HG02610 (cell line): ENCODE measurements at regions not wholly inside any gene's neighbourhood (a gene's known extent, or its start where the extent isn't known, plus 50 kb on each side); places are given as distances from the start of the nearest gene placed in this dataset.
"Not testable (repeated sequence)": the region's sequence is repeated elsewhere in the genome, so short reads cannot be mapped to it uniquely, and the experiment has no call there.

Experiments used
- ATAC-seq: cut with Tn5 transposase; IDR thresholded peaks from one replicate; pipeline ENCODE4 v1.9.1; 2021; ENCODE audit warnings: mild to moderate bottlenecking, moderate library complexity; ENCODE audit not compliant: unreplicated experiment

DNA sequence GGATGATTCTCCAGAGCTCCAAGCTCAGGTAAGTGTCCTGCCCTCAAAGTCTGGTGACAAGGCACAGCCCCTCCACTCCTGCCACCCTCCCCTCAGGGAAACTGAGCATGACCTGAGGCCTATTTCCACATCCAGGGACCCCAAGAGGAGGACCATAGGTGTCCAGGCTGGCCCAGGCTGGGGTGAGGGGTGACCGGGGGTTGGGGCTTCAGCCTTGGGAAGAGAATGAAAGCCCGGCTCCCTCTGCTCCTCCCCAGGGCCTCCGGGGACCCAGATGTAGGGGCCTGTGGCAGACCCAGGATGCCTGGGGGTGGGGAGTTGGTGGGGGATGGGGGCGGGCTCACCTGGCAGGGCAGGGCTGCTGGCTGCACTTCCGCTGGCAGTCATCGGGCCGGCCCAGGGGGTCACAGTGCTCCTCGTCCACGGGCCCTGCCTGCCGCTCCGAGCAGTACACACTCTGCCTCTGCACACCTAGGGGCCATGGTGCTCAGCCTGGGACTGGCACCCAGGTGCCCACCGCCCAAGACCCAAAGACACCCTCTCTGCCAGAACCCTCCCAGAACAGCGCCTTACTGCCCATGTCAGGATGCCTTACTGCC lies 116.5 kb upstream of the AKAP13 start:
- not testable (repeated sequence) for ATAC-seq

DNA sequence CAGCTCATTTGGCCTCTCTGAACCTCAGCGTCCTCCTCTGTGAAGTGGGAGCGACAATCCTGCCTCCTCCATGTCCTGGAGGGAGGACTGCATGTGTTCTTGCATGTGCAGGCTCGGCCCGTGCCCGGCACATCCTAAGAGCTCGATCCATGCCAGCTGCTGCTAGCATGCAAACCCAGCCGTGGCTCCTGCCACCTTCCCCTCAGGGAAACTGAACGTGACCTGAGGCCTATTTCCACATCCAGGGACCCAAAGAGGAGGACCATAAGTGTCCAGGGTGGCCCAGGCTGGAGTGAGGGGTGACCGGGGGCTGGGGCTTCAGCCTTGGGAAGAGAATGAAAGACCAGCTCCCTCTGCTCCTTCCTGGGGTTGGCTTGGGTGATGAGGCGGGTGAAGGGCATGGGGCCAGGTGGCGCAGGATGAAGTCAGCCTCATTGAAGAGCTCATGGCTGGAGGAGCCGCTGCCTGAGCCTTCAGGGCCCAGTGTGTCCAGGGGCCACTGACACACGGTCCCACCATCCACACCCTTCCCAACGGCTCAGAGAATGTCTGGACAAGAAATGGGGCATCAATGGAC lies 115.7 kb upstream of the AKAP13 start:
- ATAC-seq: not testable (repeated sequence)

DNA sequence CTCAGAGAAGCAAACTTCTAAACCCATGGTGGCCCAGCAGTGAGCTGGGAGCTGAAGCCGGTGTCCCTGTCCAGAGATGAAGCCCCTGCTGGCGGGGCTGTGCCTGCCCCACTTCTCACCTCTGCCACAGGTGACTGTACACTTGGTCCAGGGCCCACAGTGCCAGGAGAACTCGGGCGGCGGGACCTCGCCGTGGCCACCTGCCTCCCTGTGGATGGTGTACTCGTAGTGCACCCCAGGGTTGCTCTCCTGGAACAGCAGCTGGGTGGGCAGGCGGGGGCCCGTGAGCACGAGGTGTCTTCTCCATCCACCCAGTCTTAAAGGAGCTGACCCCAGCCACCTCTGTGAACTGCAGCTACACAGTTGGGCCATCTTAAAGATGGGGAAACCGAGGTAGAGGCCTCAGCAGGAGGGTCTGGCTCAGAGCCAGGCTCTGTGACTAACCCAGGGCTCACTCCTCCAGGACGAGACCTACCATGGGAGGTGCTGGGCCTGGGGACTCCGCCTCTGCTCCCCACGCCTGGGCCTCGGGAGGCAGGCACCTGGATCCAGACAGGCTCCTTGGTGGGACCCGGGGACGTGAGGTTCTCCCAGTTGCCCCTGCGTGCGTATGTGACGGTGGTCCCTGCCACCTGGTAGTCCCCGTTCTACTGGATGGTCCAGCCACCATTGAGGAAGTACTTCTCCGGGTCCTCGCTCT lies 113.1 kb upstream of the AKAP13 start:
- ATAC-seq: not testable (repeated sequence)

DNA sequence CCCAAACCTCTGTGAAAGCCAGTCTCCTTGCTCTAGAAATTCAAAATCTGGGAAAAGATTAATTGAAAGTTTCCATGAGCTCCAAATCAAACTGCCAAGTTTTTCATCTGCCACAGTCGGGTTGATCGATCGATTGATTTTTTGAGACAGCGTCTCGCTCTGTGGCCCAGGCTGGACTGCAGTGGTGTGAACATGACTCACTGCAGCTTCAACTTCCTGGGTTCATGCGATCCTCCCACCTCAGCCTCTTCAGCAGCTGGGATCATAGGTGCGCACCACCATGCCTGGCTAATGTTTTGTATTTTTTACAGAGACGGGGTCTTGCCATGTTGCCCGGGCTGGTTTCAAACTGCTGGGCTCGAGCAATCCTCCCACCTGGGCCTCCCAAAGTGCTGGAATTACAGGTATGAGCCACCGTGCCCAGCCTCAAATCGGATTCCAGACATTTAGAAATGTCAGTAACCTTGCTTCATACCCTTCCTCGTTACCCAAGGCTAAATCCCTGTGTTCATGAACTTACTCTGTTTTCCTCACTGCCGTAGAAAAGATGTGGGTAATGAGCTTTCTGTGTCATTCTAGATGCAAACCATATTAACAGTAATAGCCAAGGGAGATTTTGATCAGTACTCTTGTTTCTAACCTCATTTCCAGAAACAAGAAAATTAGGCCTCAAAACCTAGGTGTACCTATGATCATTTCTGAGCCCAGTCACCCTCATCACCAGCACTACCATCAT lies 105.9 kb upstream of the AKAP13 start:
- no peak for ATAC-seq

DNA sequence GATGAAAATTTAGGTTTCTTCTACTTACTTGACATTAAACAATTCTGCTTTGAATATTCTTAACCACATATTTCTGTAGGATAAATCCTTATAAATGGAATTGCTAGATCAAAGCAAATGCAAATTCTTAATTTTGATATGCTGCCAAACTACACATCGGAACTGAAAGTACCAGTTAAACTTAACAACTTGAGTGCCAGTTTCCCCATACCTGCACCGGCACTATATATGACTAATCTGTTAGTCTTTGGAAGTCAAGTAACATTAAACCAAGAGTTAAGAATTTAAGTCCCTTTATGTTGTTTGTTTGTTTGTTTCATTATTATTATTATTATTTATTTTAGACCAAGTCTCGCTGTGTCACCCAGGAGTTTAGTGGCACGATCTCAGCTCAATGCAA lies 103.9 kb upstream of the AKAP13 start:
- ATAC-seq: no peak

DNA sequence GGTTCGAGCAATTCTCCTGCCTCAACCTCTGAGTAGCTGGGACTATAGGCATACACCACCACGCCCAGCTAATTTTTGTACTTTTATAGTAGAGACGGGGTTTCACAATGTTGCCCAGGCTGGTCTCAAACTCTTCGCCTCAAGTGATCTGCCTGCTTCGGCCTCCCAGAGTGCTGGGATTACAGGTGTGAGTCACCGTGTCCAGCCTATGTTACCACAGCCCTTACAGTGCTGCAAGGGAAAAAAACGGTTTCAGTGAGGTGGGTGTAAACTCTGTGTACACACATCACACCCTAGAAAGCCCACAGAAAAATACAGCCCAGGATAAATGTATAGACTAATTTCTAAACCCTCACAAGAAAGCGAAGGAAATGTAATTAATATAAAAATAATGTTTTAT lies 103.5 kb upstream of the AKAP13 start:
- no peak for ATAC-seq

DNA sequence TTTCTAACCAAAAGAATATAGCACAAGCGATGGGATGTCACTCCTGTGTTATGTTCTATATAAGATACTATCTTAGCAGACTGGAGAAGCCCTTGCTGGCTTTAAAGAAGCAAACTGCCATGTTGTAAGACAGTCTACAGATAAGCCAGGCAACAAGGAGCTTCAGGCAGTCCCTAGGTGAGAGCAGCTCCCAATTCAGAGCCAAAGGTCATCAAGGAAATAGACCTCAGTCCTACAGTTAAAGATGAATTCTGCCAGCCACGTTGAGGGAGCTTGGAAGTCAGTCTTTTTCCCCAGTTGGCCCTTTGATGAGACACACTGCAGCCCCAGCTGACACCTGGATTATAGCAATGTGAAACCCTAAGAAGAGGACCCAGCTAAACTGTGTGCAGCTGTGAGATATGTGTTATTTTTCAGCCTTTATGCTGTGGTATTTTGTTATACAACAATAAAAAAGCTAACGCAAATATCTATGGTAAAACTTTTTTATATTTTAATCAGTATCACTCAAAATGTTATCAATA lies 102.5 kb upstream of the AKAP13 start:
- ATAC-seq: no peak

DNA sequence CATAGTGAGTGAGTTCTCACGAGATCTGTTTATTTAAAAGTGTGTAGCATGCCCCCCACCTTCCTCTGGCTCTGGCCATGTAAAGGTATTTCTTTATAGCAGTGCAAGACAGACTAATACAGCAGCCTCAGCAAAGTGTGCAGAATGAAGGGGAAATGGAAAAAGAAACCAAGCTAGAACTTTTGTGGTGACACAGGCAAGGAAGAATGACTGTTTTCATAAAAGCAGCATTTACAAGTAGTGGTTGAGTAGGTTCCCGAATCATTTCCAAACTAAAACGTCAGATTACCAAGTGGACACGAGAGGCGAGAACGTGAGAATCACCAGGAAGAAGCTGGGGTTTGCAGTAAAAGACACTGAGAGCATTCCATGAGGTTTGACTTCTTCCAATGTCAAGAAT lies 100.2 kb upstream of the AKAP13 start:
- ATAC-seq: peak; percentile 66

DNA sequence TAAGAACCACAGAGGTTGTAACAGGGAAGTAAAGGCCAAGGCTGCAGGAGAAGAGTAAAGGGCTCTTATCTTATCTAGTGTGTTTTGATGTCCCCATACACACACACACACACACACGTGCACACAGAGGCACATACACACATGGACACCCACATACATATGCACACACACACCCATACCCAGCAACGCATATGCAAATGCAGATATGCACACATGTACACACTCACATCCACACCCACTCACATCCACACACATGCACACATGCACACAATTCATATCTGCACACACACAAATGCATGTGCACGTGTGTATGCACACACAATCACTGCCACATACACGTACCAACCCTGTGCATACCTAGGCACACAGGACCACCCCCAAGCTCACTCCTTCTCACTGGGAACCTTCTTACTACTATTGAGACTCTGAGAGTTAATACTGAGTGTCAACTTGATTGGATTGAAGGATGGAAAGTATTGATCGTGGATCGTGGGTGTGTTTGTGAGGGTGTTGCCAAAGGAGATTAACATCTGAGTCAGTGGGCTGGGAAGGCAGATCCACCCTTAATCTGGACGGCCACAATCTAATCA lies 99.0 kb upstream of the AKAP13 start:
- ATAC-seq: no peak

DNA sequence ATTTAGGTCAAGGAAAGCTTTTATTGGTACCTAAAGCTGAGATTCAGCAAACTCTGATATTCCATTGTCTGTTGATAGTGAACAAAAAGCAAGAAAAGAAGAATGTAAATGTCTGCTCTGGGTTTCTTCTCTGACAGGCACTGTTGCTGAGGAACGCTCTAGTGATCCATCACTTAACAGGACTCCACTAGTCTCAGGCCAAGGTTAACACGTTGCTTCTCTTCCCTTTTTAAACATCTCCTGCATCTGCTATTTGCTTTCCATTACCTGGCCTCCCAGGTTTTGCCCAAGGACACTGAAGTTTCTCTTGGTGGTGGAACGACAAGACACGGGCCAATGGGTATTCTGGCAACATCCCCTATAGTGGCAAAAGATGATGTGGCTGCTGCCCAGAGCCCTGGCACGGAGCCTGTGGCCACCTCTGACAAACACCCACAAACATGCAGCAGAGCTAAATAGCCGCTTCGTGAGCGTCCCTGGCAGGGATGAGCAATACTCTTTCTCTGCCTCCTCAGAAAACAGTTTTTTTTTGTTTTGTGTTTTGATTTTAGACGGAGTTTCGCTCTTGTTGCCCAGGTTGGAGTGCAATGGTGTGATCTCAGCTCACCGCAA lies 97.8 kb upstream of the AKAP13 start:
- ATAC-seq: no peak

DNA sequence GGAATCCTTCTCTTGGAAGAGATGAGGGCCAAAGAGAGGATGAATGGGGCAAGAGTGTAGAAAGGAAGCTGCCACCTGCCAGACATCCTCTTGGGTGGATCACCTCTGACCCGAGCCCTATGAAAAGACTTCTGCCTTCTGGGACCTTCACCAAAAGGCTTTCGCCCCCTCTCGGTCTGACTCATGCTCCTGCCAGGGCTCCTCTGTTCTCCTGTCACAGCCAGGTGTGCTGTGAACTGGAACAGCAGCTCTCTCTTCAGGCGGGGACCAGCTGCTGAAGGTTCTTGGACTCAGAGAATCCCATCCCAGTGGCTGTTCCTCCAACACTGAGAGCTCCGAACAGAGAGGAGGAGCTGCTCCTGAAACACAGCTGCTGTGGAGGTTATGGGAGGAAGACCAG lies 96.6 kb upstream of the AKAP13 start:
- peak; percentile 67 for ATAC-seq

DNA sequence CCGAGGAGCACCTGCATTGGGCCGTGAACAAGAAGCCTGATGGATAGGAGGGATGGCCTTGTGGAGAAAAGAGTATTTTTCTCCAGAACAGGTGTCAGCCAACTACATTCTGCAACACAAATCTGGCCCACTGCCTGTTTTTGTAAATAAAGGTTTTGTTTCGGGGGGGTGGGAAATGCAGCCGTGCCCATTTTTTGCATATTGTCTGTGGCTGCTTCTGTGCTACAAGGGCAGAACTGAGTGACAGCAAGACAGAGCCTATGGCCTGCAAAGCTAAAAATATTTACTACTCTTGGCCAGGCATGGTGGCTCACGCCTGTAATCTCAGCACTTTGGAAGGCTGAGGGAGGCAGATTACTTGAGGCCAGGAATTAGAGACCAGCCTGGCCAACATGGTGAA lies 95.9 kb upstream of the AKAP13 start:
- ATAC-seq: peak; percentile 55

DNA sequence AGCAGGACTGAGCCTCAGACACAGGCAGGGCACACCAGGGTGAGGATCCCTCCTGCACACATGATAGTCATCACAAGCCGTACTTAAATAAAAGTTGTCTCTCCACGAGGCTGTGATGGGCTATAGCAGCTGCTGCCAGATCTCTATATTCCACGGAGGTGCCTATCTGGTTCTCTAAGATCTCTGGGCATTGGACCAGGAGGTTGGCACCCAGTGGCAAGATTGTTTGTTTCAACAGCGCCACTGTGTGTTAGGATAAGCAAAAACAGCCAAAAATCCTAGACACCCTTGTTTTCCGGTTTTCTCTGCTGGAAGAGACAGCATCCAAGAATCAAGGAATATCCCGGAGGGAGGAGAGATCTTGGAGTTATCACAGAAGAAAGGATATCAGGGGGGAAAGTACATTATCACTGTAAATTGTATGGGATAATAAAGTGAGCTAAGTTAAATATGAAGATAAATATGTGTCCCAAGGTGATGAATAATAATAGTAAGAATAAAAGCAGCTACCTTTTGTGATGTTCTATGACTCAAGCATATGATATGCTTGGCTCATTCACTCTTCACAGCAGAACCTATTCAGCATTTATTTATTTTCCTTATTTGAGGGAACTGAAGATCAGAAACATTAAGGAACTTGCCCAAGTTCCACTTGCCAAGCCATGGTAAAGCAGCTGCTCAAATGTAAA lies 90.6 kb upstream of the AKAP13 start:
- no peak for ATAC-seq

DNA sequence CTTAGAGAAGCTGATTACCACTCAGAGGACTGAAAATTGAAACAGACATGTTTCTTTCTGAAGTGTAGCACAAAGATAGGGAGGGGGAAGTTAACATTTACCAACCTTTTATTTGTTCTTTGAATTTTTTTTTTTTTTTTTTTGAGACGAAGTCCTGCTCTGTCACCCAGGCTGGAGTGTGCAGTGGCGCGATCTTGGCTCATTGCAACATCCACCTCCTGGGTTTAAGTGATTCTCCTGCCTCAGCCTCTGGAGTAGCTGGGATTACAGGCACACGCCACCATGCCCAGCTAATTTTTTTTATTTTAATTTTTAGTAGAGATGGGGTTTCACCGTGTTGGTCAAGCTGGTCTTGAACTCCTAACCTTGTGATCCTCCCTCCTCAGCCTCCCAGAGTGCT lies 87.8 kb upstream of the AKAP13 start:
- not testable (repeated sequence) for ATAC-seq

DNA sequence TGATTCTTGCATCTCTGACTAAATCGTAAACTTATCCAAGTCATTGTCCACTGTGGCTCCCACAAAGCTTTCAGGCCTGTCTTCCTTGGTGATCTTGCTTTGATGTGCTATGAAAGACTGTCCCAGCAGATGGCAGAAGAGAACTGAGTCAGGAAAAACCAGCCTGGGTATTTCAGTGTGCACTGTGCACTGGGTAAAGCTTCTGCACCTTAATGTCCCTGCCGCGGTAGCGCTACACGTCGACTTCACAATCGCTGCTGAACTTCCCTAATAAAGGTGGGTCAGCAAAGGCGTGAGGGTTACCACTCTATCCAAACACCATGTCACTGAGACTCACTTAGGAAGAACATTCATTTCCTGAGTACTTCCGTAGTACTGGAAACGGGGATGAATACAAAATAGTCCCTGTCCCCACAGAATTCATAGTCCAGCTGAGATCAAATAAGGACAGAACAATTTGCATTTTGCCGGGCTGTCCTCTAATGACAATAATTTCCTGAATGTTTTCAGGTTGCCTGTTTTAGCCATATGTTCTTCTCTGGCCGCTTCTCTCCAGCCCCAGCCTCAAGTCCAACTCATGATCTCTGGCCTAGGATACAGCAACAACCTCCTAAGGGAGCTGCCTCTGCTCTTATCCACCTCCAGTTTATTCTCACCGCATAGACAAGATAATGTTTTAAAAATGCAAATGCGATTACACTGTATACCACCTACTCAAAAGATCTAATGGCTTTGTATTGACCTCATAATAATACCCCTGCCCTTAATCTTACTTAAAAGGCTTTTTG lies 83.6 kb upstream of the AKAP13 start:
- ATAC-seq: peak; percentile 89

DNA sequence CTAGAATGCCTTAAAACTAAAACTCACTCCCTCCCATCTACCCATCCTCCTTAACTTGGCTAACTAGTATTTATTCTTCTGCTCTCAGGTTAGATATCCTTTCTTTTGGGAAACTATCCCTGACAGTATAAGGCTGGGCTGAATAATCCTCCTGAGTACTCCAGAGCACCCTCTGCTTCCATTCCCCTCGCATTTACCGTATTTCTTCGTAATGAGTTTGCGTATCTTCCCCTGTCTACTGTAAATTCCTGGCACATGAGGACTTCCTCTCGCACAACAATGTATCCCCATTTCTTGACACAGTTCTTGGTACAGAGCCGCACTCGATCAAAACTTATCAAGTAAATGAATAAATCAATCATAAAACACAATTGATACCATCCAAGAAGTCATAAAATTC lies 82.9 kb upstream of the AKAP13 start:
- ATAC-seq: no peak

DNA sequence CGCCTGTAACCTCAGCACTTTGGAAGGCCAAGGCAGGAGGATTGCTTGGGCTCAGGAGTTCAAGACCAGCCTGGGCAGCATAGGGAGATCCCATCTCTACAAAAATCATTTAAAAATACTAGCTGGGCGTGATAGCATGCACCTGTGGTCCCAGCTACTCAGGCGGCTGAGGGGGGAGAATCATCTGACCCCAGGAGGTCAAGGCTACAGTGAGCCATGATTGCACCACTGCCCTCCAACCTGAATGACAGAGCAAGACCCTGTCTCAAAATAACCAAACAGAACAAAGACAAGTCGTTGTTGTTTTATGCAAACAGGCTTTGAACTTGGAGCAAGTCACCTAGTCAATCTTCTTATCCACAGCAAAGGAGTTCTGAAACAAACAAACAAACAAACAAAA lies 82.0 kb upstream of the AKAP13 start:
- no peak for ATAC-seq

DNA sequence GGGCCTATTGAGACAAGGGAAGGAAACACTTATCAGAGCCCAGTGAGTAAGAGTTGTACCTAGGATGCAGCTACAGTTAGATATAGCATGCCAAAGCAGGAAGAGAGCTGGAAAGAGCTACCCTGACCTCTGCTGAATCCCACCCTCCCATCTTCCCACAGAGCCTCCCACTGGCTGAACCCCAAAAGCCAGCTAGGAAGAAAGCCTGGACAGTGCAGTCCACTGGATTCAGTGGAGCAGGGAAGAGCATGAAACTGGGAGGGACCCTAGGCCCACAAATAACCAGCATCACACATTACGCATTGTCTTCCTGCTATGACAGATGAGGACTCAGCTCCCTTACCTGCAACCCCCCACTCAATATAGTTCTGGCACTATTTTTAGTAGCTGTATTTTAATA lies 81.5 kb upstream of the AKAP13 start:
- ATAC-seq: no peak

DNA sequence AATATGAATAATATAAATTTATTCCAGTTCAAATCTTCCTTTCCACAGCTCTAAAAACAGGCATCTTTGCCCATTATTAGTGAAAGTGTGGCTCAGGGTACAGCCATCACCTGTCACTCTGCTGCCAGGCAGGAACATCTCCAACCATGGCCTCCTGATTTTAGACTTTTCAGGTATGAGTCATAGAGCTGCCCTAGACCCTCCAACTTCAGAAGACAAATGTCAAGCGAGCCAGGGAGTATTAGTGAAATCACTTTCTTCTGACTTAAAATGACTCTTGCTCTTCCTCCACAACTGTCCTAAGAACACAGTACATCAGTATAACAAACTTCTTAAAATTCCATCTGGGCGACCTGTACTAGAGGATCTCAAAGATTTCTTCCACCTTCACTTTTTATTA lies 78.1 kb upstream of the AKAP13 start:
- ATAC-seq: peak; percentile 61
